Naive thymus-derived CD4-positive, alpha-beta T cell (primary cell): ENCODE measurements at regions not wholly inside any gene's neighbourhood (a gene's known extent, or its start where the extent isn't known, plus 50 kb on each side); places are given as distances from the start of the nearest gene placed in this dataset.
A peak's percentile ranks its signal among the peaks of the same experiment; 100 is the strongest.

Experiments used
- ATAC-seq: fragments of 150-1000 bp; cut with Tn5 transposase; 2 replicates; pipeline ENCODE4 v1.10.0; 2021; ENCODE audit warnings: mild to moderate bottlenecking, moderate library complexity
- CTCF ChIA-PET: fragments of 350-600 bp; sonication (Branson Sonifier 250); formaldehyde crosslinking; loops from one replicate; lab custom pipeline; 2021; ENCODE audit warnings: antibody characterized with exemption; lab: Charles Lee
- POLR2A ChIA-PET: fragments of 350-600 bp; sonication (Branson Sonifier 250); formaldehyde crosslinking; loops from one replicate; lab custom pipeline; 2021; ENCODE audit warnings: antibody characterized with exemption, inconsistent platforms; lab: Charles Lee
- DNase-seq, 9 donors: peaks; one replicate each; pipeline versions ENCODE4 v3.0.0 to v3.0.0-alpha.2; 2020 to 2022; ENCODE audit warnings: mixed read lengths in 1 of 9
- H3K27ac ChIP-seq: one replicate; pipeline ENCODE4 v1.7.0; 2013; ENCODE audit warnings: mild to moderate bottlenecking, low read depth, low read length, moderate library complexity
- H3K27me3 ChIP-seq, 2 donors: one replicate each; pipeline ENCODE4 v1.7.0; 2013; ENCODE audit warnings: low read length in 2 of 2, mild to moderate bottlenecking in 2 of 2, moderate library complexity in 2 of 2; ENCODE audit not compliant: control insufficient read depth in 2 of 2, insufficient read depth in 2 of 2
- H3K36me3 ChIP-seq, 3 experiments: 1 replicate in 2 of 3; 2 replicates in 1 of 3; pipeline ENCODE4 v1.7.0; 2013; ENCODE audit warnings: low read length in 3 of 3, mild to moderate bottlenecking in 3 of 3, moderate library complexity in 1 of 3; ENCODE audit not compliant: insufficient read depth in 3 of 3, control insufficient read depth in 2 of 3
- H3K4me1 ChIP-seq, 2 donors: one replicate each; pipeline ENCODE4 v1.7.0; 2013; ENCODE audit warnings: low read length in 2 of 2, mild to moderate bottlenecking in 2 of 2, moderate library complexity in 1 of 2; ENCODE audit not compliant: control insufficient read depth in 2 of 2, insufficient read depth in 2 of 2
- H3K4me3 ChIP-seq: 2 replicates; pipeline ENCODE4 v1.7.0; 2013; ENCODE audit warnings: mild to moderate bottlenecking, low read length
- H3K9me3 ChIP-seq, 3 experiments: 1 replicate in 2 of 3; 2 replicates in 1 of 3; pipeline ENCODE4 v1.7.0; 2013; ENCODE audit warnings: low read length in 3 of 3; ENCODE audit not compliant: control insufficient read depth in 2 of 3
- H3K27ac Mint-ChIP-seq, 9 donors: one replicate each; pipeline ENCODE4 v1.8.0; 2020 to 2022; ENCODE audit warnings: mixed read lengths in 9 of 9, mild to moderate bottlenecking in 8 of 9, moderate library complexity in 5 of 9, inconsistent platforms in 2 of 9
- H3K27me3 Mint-ChIP-seq, 5 donors: one replicate each; pipeline ENCODE4 v1.8.0; 2021 to 2022; ENCODE audit warnings: mixed read lengths in 5 of 5, mild to moderate bottlenecking in 1 of 5
- H3K36me3 Mint-ChIP-seq, 5 donors: one replicate each; pipeline ENCODE4 v1.8.0; 2020 to 2022; ENCODE audit warnings: mixed read lengths in 5 of 5, mild to moderate bottlenecking in 3 of 5, inconsistent platforms in 1 of 5
- H3K4me1 Mint-ChIP-seq, 7 donors: one replicate each; pipeline ENCODE4 v1.8.0; 2020 to 2022; ENCODE audit warnings: mixed read lengths in 7 of 7, mild to moderate bottlenecking in 3 of 7, inconsistent platforms in 1 of 7
- H3K4me3 Mint-ChIP-seq, 10 donors: one replicate each; pipeline ENCODE4 v1.8.0; 2020 to 2022; ENCODE audit warnings: mild to moderate bottlenecking in 10 of 10, mixed read lengths in 10 of 10, moderate library complexity in 6 of 10, inconsistent platforms in 2 of 10
- H3K9me3 Mint-ChIP-seq, 11 donors: one replicate each; pipeline ENCODE4 v1.8.0; 2020 to 2022; ENCODE audit warnings: mixed read lengths in 11 of 11, mild to moderate bottlenecking in 4 of 11, inconsistent platforms in 1 of 11, moderate library complexity in 1 of 11
- intact Hi-C, 2 donors: fragments of 100-400 bp; cut with micrococcal nuclease; formaldehyde crosslinking; loops; one replicate each; pipeline ENCODE4 v1.15.1; 2023

- Histone ChIP-seq H3K4me1 (no peaks in the 10 kb centered on the region), H3K27ac (no peak overlapping the region), H3K9me3 (no peaks in the 10 kb centered on the region), H3K27me3 (no peaks in the 10 kb centered on the region), H3K36me3 (no peaks in the 10 kb centered on the region), H3K4me3 (no peak overlapping the region)
- no peaks in the 10 kb centered on the region for H3K27me3 Mint-ChIP-seq
- peak overlapping the region in 3 of 9 donors; percentile 15 to 62 (median 41) for H3K27ac Mint-ChIP-seq
- no peak for ATAC-seq
- H3K4me1 Mint-ChIP-seq: peaks cover 0 to 45% (median 4%) of the 10 kb centered on the region in 7 donors
- no peak for DNase-seq
- H3K9me3 Mint-ChIP-seq: no peaks in the 10 kb centered on the region
- ChIA-PET POLR2A (interaction anchor here (0.7 kb wide), 1 partner anchor 139 kb away, joined by 3 read pairs; no protein-coding TSS in a partner anchor), CTCF (no interaction called here)
- intact Hi-C loops: loop anchor here in 1 of 2 donors (10.0 kb wide), 2 partner anchors 187 to 423 kb away; partner anchors contain the start of gene EIF1AY
- H3K4me3 Mint-ChIP-seq: peak overlapping the region in 1 of 10 donors; percentile 60
- H3K36me3 Mint-ChIP-seq: peaks cover 0 to 2% (median 0%) of the 10 kb centered on the region in 5 donors
These were observed 242.1 kb downstream of the RPS4Y2 start for GRCh38 chrY:20998016-20998415.

- intact Hi-C loops: loop anchor here in 1 of 2 donors (10.0 kb wide), 2 partner anchors 186 to 424 kb away; partner anchors contain the start of gene EIF1AY
- peaks cover 0 to 2% (median 0%) of the 10 kb centered on the region in 5 donors for H3K36me3 Mint-ChIP-seq
- Histone ChIP-seq H3K36me3 (no peaks in the 10 kb centered on the region), H3K9me3 (no peaks in the 10 kb centered on the region), H3K4me3 (no peak overlapping the region), H3K27me3 (no peaks in the 10 kb centered on the region), H3K4me1 (no peaks in the 10 kb centered on the region), H3K27ac (no peak overlapping the region)
- ChIA-PET POLR2A (interaction anchor here (0.7 kb wide), 1 partner anchor 139 kb away, joined by 3 read pairs; no protein-coding TSS in a partner anchor), CTCF (no interaction called here)
- H3K9me3 Mint-ChIP-seq: no peaks in the 10 kb centered on the region
- H3K27ac Mint-ChIP-seq: peak overlapping the region in 2 of 9 donors; percentile 15 to 41
- DNase-seq (no peak), ATAC-seq (no peak)
- no peak overlapping the region for H3K4me3 Mint-ChIP-seq
- peaks cover 0 to 50% (median 4%) of the 10 kb centered on the region in 7 donors for H3K4me1 Mint-ChIP-seq
- no peaks in the 10 kb centered on the region for H3K27me3 Mint-ChIP-seq
These were observed 242.6 kb downstream of the RPS4Y2 start for GRCh38 chrY:20998483-20998882.

GRCh38 chrY:21001102-21001501, 245.2 kb downstream of the RPS4Y2 start:
- DNase-seq (no peak), ATAC-seq (no peak)
- Histone ChIP-seq H3K27me3 (no peaks in the 10 kb centered on the region), H3K4me1 (no peaks in the 10 kb centered on the region), H3K9me3 (no peaks in the 10 kb centered on the region), H3K4me3 (no peak overlapping the region), H3K27ac (no peak overlapping the region), H3K36me3 (no peaks in the 10 kb centered on the region)
- Mint-ChIP-seq H3K27ac (no peak overlapping the region), H3K27me3 (no peaks in the 10 kb centered on the region), H3K4me3 (no peak overlapping the region), H3K4me1 (peaks cover 0 to 61% (median 4%) of the 10 kb centered on the region in 7 donors), H3K9me3 (no peaks in the 10 kb centered on the region), H3K36me3 (peaks cover 0 to 6% (median 0%) of the 10 kb centered on the region in 5 donors)
- CTCF ChIA-PET: no interaction called here
- intact Hi-C loops: no loop called here
- POLR2A ChIA-PET: no interaction called here

- POLR2A ChIA-PET: no interaction called here
- peaks cover 0 to 48% (median 0%) of the 10 kb centered on the region in 7 donors for H3K4me1 Mint-ChIP-seq
- Histone ChIP-seq H3K27me3 (no peaks in the 10 kb centered on the region), H3K4me1 (no peaks in the 10 kb centered on the region), H3K36me3 (no peaks in the 10 kb centered on the region), H3K27ac (no peak overlapping the region), H3K9me3 (no peaks in the 10 kb centered on the region), H3K4me3 (no peak overlapping the region)
- no peaks in the 10 kb centered on the region for H3K27me3 Mint-ChIP-seq
- CTCF ChIA-PET: no interaction called here
- ATAC-seq (no peak), DNase-seq (no peak)
- no peak overlapping the region for H3K4me3 Mint-ChIP-seq
- peaks cover 0 to 3% (median 0%) of the 10 kb centered on the region in 11 donors for H3K9me3 Mint-ChIP-seq
- H3K36me3 Mint-ChIP-seq: peaks cover 0 to 17% (median 0%) of the 10 kb centered on the region in 5 donors
- no peak overlapping the region for H3K27ac Mint-ChIP-seq
- intact Hi-C loops: no loop called here
These were observed 247.2 kb downstream of the RPS4Y2 start for GRCh38 chrY:21003059-21003458.

- POLR2A ChIA-PET: no interaction called here
- H3K36me3 ChIP-seq: no peaks in the 10 kb centered on the region
- no peaks in the 10 kb centered on the region for H3K27me3 ChIP-seq
- ATAC-seq (no peak), DNase-seq (no peak)
- no peak overlapping the region for H3K4me3 ChIP-seq
- no peak overlapping the region for H3K27ac ChIP-seq
- peaks cover 0 to 26% (median 0%) of the 10 kb centered on the region in 7 donors for H3K4me1 Mint-ChIP-seq
- H3K36me3 Mint-ChIP-seq: peaks cover 0 to 21% (median 0%) of the 10 kb centered on the region in 5 donors
- H3K27me3 Mint-ChIP-seq: no peaks in the 10 kb centered on the region
- CTCF ChIA-PET: no interaction called here
- H3K9me3 ChIP-seq: no peaks in the 10 kb centered on the region
- H3K4me1 ChIP-seq: no peaks in the 10 kb centered on the region
- H3K4me3 Mint-ChIP-seq: no peak overlapping the region
- intact Hi-C loops: no loop called here
- peaks cover 0 to 5% (median 0%) of the 10 kb centered on the region in 11 donors for H3K9me3 Mint-ChIP-seq
- H3K27ac Mint-ChIP-seq: no peak overlapping the region
These were observed 249.6 kb downstream of the RPS4Y2 start for GRCh38 chrY:21005531-21005930.

GRCh38 chrY:21021811-21022210, 265.9 kb downstream of the RPS4Y2 start:
- H3K36me3 ChIP-seq: no peaks in the 10 kb centered on the region
- H3K4me1 Mint-ChIP-seq: peaks cover 0 to 42% (median 24%) of the 10 kb centered on the region in 7 donors
- DNase-seq: no peak
- H3K4me1 ChIP-seq: peaks cover 23 to 37% of the 10 kb centered on the region in 2 donors
- CTCF ChIA-PET: interaction anchor here (1.4 kb wide), 1 partner anchor 160 kb away, joined by 8 read pairs; no protein-coding TSS in a partner anchor
- peaks cover 0 to 14% (median 0%) of the 10 kb centered on the region in 5 donors for H3K36me3 Mint-ChIP-seq
- H3K4me3 ChIP-seq: no peak overlapping the region
- H3K4me3 Mint-ChIP-seq: peak overlapping the region in 4 of 10 donors; percentile 66 to 81 (median 74)
- no peak for ATAC-seq
- no peaks in the 10 kb centered on the region for H3K9me3 ChIP-seq
- POLR2A ChIA-PET: interaction anchor here (0.9 to 1.6 kb wide), 4 partner anchors 10 to 219 kb away, joined by 3 to 5 read pairs (median 4); no protein-coding TSS in a partner anchor
- H3K27me3 ChIP-seq: no peaks in the 10 kb centered on the region
- no peaks in the 10 kb centered on the region for H3K27me3 Mint-ChIP-seq
- peak overlapping the region in 3 of 9 donors; percentile 90 to 94 (median 91) for H3K27ac Mint-ChIP-seq
- intact Hi-C loops: loop anchor here (10.0 kb wide), 5 partner anchors 53 to 447 kb away; partner anchors contain the start of gene EIF1AY (in 1 of the 2)
- H3K9me3 Mint-ChIP-seq: no peaks in the 10 kb centered on the region
- no peak overlapping the region for H3K27ac ChIP-seq
